GM10248 (cell line): ENCODE measurements at regions not wholly inside any gene's neighbourhood (a gene's known extent, or its start where the extent isn't known, plus 50 kb on each side); places are given as distances from the start of the nearest gene placed in this dataset.

Experiments used
- CTCF ChIA-PET: fragments of 300-600 bp; sonication (Branson Sonifier 250); formaldehyde crosslinking; extraction: SDS; loops from one replicate; lab custom pipeline; 2021; ENCODE audit warnings: antibody characterized with exemption; lab: Yijun Ruan, JAX
- POLR2A ChIA-PET: fragments of 350-650 bp; sonication (Branson Sonifier 250); formaldehyde crosslinking; extraction: SDS; loops from one replicate; lab custom pipeline; 2020; ENCODE audit warnings: antibody characterized with exemption; lab: Yijun Ruan, JAX
- DNase-seq: peaks from one replicate; pipeline ENCODE4 v3.0.0; 2012; ENCODE audit errors: extremely low spot score
- TF ChIP-seq, protein P1 (sequence below): IDR thresholded peaks from 2 replicates; pipeline ENCODE4 v1.5.1; 2012; ENCODE audit warnings: mild to moderate bottlenecking, low read depth; ENCODE audit errors: extremely low read depth, missing control alignments, control extremely low read depth

DNA sequence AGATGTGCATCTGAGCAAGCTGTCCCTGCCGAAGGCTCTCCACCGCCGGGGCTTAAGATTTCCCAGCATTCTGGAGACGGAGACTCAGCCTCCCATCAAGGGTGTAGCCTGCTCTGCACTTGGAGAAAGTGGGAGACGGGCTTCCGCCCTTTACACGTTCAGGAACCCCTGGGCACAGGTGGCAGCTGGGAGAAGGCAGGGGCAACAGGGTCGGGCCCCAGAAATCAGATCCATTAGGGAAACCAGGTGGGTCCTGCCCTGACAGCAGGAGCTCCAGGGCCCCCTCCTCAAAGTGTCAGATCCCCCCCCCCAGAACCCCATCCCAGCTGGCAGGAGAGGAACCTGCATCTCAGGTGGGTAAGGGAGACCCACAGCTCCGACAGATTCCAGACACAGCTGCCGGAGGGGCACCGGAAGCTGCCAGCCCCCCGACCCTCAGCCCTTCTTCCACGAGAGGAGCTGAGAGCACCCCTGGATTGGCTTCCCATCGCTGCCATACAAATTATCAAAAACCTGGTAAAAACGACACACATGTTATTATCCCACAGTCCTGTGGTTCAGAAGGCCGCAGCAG is 236.6 kb downstream of the NPHP4 start:
- no peak for DNase-seq
- ChIA-PET POLR2A (interaction anchor here (0.7 kb wide), 1 partner anchor 480 kb away, joined by 5 read pairs; the partner anchor contains the start of gene ICMT), CTCF (interaction anchor here (1.5 to 1.6 kb wide), 2 partner anchors 10 to 240 kb away, joined by 4 to 9 read pairs; no protein-coding TSS in a partner anchor)

DNA sequence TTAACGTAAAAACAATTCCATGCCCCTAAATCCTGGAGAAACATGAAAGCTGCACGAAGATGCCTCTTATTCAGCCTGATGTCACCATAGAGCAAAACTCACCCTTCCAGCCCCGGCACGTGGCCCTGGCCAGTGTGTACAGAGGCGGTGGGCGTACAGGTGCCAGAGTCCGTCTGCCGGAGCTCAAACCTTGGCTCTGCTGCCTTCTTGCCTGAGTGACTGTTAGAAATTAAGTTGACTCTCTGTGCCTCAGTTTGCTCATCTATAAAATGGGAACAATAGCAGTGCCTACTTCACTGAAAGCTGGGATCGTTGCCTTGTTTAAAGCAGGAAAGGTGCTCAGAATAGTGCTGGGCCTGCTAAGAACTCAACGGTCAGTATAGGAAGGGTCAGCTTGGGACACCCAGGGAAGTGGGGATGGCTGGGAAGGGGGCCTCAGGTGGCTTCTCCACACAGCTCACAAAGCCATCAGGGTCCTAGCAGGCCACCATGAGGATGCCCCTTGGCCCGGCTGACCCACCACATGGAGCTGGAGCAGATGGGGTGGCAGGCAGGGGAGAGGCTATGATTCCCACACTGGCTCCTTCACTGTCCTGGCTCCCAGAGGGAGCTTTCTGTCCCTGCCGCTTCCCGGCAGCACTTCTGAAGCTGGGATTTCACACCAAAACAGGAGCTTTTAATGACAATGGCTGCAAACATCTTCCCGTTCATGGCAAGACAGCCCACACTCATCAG is 237.2 kb downstream of the NPHP4 start:
- TF ChIP-seq, protein P1, sequence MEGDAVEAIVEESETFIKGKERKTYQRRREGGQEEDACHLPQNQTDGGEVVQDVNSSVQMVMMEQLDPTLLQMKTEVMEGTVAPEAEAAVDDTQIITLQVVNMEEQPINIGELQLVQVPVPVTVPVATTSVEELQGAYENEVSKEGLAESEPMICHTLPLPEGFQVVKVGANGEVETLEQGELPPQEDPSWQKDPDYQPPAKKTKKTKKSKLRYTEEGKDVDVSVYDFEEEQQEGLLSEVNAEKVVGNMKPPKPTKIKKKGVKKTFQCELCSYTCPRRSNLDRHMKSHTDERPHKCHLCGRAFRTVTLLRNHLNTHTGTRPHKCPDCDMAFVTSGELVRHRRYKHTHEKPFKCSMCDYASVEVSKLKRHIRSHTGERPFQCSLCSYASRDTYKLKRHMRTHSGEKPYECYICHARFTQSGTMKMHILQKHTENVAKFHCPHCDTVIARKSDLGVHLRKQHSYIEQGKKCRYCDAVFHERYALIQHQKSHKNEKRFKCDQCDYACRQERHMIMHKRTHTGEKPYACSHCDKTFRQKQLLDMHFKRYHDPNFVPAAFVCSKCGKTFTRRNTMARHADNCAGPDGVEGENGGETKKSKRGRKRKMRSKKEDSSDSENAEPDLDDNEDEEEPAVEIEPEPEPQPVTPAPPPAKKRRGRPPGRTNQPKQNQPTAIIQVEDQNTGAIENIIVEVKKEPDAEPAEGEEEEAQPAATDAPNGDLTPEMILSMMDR = no peak
- no peak for DNase-seq
- ChIA-PET POLR2A (no interaction called here), CTCF (interaction anchor here (1.5 to 1.6 kb wide), 2 partner anchors 9 to 240 kb away, joined by 4 to 9 read pairs; no protein-coding TSS in a partner anchor)

More for the DNA sequence above, 236.6 kb downstream of the NPHP4 start:
- TF ChIP-seq, protein P1 = no peak

DNA sequence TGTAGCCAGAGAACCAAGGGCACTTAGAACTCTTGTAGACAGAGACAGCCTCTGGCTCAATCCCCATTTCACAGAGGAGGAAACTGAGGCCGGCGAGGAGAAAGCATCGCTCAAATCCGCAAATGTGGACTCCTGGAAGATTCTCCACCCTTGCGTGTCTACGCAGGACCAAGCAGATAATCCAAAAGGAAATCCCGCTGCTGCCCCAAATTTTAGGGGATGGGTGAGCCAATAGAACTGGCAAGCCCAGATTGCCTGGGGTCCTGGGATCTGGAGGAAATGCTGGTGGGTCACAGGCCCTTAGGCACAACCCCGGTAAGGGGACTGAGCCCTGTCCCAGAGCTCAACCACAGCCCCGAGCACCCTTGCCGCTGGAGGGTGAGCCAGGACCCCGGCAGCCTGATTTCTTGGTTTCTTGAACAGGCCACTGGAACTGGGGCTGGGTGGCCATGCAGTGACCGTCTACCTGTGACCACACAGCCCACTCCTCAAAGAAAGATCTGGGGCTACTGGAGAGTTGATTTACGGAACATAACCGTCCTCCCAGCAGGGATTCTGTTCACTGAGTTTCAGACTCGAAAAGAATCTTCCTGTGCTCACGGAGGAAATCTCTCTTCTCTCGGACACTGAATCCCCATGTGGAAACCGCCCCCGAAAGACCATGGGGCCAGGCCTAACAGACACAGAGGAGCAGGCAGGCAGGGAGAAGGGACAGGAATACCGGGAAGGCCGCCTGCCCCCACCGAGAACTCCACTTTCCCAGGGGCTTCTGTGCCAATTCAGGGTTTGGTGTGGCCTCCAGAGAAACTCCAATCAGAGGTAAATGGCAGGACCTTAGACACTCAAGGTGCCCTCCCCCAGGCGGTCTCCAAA is 238.4 kb downstream of the NPHP4 start:
- CTCF ChIA-PET = no interaction called here
- POLR2A ChIA-PET = no interaction called here
- DNase-seq = no peak
- TF ChIP-seq, protein P1 = no peak

DNA sequence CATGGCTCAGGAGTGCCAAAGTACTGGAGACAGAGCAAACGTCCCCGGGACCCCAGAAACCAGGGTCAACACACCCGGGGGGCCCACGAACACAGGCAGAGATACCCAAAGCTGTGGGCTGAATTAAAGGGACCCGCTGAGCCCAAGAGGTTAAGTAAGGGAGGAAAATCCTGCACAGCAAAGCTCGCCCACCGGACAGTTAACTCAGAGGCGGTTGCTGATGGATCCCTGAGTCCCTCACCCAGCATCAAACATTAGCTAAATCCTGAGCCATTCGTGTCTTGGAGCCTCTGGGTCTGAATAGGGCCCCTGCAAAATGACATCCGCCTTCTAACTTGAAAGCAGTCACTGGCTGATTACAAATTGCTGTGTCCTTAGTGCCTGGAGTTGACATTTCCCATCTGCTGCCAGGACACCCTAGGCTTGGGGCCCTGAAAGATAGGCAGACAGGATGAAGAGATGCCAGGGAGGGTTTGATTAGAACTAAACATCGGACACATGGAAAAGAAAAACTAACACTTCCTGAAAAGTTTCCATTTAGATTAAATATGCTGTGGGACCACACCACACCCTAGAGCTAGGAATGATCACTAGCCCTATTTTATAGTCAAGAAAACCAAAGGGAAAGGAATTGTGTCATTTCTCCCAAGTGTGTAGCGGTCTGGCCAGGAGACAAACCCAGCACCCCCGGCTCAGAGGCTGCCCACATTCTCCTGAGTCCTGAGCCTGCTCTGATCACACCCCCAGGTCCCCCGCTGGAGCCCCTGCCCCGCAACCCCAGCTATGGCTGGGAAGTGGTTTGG is 239.3 kb downstream of the NPHP4 start:
- POLR2A ChIA-PET = no interaction called here
- DNase-seq = no peak
- CTCF ChIA-PET = no interaction called here
- TF ChIP-seq, protein P1 = no peak

DNA sequence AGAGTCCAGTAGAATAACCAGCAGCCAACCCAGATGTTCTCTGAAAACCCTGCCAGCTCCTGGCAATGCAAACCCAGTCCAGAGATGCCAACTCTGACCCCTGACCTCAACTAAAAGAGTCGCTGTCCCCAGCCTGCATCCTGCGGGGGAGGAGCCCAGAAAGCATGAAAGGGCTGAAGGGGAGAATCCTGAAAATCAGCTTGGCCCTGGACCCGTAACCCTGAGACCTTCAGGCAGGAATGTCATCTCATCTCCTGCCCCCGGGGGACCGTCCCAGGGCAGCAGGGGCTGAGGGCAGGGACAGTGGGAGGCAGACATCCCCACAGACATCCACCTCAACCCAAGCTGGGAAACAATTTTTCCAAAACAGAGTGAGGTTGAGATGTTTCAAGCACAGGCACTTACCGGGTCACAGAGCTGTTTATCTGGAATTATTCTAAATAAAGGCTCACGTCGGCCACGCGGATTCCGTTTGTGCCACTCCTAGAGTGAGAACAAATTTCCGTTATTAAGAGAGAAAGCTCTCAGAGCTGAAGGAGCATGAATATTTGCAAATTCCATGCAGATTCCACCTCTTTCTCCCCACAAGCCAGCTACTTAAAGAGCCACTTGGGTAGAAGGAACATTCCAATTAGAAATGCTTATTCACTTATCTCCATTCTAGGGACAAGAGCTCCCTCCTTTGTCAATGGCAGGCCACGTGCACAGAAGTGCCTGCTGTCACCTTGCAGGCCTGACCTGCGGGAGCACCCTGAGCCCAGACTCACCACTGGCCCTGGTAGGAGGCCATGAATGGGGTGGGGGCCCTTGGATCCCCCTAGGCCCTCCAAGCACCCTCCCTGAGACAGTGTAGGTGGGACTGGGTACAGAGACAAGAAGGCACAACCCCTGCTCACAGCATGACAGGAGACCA is 240.1 kb downstream of the NPHP4 start:
- no peak for DNase-seq
- ChIA-PET CTCF (no interaction called here), POLR2A (no interaction called here)
- TF ChIP-seq, protein P1 = no peak
